Uterus (tissue), 2 donors: ENCODE measurements at regions not wholly inside any gene's neighbourhood (a gene's known extent, or its start where the extent isn't known, plus 50 kb on each side); places are given as distances from the start of the nearest gene placed in this dataset.

ENCODE experiments used
- CTCF ChIP-seq, 4 experiments: fragments of 200-600 bp in 2 of 4; fragments of 450-650 bp in 2 of 4; sonication (generic) in 2 of 4; IDR thresholded peaks; one replicate each; pipeline ENCODE4 v1.5.1; 2016 to 2019; ENCODE audit warnings: antibody characterized with exemption in 4 of 4, mild to moderate bottlenecking in 2 of 4, moderate library complexity in 1 of 4
- POLR2A ChIP-seq, 2 donors: fragments of 450-650 bp; IDR thresholded peaks; one replicate each; pipeline ENCODE4 v1.6.1; 2016; ENCODE audit warnings: antibody characterized with exemption in 2 of 2, mild to moderate bottlenecking in 1 of 2, moderate library complexity in 1 of 2

GRCh38 chr10:21285207-21285606, 240.3 kb downstream of the SKIDA1 start:
- TF ChIP-seq POLR2A (IDR thresholded peaks at IDR 0.05) (no peak), CTCF (IDR thresholded peaks at IDR 0.05) (no peak)
